Lower leg skin (tissue), 4 donors: ENCODE measurements at regions not wholly inside any gene's neighbourhood (a gene's known extent, or its start where the extent isn't known, plus 50 kb on each side); places are given as distances from the start of the nearest gene placed in this dataset.
"Not testable (repeated sequence)": the region's sequence is repeated elsewhere in the genome, so short reads cannot be mapped to it uniquely, and the experiment has no call there.

Source experiments
- DNase-seq, 2 donors: peaks; one replicate each; pipeline ENCODE4 v3.0.0-alpha.2; 2019; ENCODE audit warnings: low spot score in 2 of 2
- H3K4me3 ChIP-seq: fragments of 200-600 bp; sonication (generic); 2 replicates; pipeline ENCODE4 v1.5.1; 2017; ENCODE audit warnings: mild to moderate bottlenecking, low read depth; ENCODE audit not compliant: poor library complexity, severe bottlenecking
- POLR2A ChIP-seq, 2 donors: fragments of 450-650 bp; IDR thresholded peaks; one replicate each; pipeline ENCODE4 v1.6.1; 2016 to 2017; ENCODE audit warnings: antibody characterized with exemption in 2 of 2, mild to moderate bottlenecking in 1 of 2, moderate library complexity in 1 of 2
- WGBS, 2 donors: methylation state at CpG; one replicate each; pipeline ENCODE4 v1.1.5; 2018; 5-methylcytosine and 5-hydroxymethylcytosine counted together
- intact Hi-C: fragments of 100-400 bp; cut with DNase I; formaldehyde crosslinking; loops from one replicate; pipeline ENCODE4 v1.15.0; 2023; ENCODE audit warnings: low total_unique reads
- TF ChIP-seq, protein P1 (sequence below), 3 donors: fragments of 450-650 bp; IDR thresholded peaks; one replicate each; pipeline ENCODE4 v1.5.1; 2016; ENCODE audit warnings: antibody characterized with exemption in 3 of 3, mild to moderate bottlenecking in 3 of 3, moderate library complexity in 2 of 3

DNA sequence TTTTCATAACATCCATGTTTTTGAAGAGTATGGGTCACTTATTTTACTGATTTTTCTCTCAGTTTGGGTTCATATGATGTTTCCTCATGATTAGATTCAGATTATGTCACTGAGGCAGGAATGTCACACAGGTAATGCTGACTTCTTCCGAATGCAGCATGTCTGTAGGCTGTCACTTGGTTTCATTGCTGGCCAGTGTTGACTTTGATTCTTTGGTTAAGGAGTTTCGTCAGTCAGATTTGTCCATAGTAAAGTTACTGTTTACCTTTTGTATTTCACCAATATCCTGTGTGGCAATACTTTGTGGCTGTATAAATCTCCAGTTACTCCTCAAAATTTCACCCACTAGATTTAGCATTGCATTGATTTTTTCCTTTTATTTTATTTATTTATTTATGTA, 105.6 kb downstream of the MRPL57 start:
- TF ChIP-seq POLR2A (IDR thresholded peaks at IDR 0.05) = no peak
- TF ChIP-seq, protein P1, sequence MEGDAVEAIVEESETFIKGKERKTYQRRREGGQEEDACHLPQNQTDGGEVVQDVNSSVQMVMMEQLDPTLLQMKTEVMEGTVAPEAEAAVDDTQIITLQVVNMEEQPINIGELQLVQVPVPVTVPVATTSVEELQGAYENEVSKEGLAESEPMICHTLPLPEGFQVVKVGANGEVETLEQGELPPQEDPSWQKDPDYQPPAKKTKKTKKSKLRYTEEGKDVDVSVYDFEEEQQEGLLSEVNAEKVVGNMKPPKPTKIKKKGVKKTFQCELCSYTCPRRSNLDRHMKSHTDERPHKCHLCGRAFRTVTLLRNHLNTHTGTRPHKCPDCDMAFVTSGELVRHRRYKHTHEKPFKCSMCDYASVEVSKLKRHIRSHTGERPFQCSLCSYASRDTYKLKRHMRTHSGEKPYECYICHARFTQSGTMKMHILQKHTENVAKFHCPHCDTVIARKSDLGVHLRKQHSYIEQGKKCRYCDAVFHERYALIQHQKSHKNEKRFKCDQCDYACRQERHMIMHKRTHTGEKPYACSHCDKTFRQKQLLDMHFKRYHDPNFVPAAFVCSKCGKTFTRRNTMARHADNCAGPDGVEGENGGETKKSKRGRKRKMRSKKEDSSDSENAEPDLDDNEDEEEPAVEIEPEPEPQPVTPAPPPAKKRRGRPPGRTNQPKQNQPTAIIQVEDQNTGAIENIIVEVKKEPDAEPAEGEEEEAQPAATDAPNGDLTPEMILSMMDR (IDR thresholded peaks at IDR 0.05) = no peak
- no peak for DNase-seq
- intact Hi-C loops = no loop called here
- WGBS, 2 donors = 86 to 89% methylated on average over 2 of the region's 2 CpGs
- no peak overlapping the region for H3K4me3 ChIP-seq

DNA sequence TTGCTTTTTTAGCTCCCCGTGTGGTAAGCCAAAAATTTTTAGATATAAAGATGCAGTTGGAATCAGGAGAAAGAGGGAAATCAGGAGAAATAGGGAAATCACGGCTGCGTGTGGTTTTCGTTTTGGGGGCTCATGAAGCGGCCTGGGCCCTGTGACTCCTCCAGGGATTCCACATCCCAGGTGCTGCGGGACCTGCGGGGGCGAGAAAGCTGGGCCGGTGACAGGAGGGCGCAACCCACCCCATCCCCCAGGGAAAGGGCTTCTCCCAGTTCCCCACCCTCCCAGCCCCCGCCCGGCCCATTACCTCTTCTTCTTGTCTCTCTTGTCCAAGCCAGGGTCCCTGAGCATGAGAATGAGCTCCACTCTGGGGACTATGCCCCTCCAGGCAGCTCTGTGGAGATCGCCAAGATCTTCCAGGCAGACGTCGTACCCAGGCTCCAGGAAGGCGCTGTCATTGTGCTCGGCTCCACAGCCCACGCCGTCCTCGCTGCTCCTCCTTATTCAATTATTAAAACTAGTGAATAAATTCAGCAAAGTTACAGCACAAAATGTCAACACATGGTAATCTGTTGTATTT, 111.0 kb downstream of the MRPL57 start:
- no peak overlapping the region for H3K4me3 ChIP-seq
- DNase-seq = no peak
- WGBS, 2 donors = 82 to 88% methylated on average over 18 to 20 of the region's 20 CpGs
- TF ChIP-seq, protein P1 (IDR thresholded peaks at IDR 0.05) = no peak
- TF ChIP-seq POLR2A (IDR thresholded peaks at IDR 0.05) = no peak
- intact Hi-C loops = loop anchor here (5.0 kb wide), 1 partner anchor 195 kb away; no protein-coding TSS in a partner anchor

DNA sequence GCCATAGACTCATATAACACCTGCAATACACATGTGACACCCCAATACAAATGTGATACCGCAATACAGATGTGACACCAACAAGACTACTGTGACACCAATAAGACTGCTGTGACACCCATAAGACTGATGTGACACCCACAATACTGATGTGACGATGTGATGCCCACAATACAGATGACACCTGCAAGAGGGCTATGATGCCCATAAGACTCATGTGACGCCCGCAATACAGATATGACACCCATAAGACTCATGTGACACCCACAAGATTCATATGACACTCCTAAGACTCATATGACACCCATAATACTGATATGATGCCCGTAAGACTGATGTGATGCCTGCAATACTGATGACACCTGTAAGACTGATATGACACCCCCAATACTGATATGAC, 113.0 kb downstream of the MRPL57 start:
- H3K4me3 ChIP-seq = no peak overlapping the region
- TF ChIP-seq POLR2A (IDR thresholded peaks at IDR 0.05) = no peak
- TF ChIP-seq, protein P1 (IDR thresholded peaks at IDR 0.05) = no peak
- intact Hi-C loops = loop anchor here (5.0 kb wide), 1 partner anchor 193 kb away; no protein-coding TSS in a partner anchor
- WGBS, 2 donors = 96% methylated on average over 5 of the region's 5 CpGs
- DNase-seq = no peak

DNA sequence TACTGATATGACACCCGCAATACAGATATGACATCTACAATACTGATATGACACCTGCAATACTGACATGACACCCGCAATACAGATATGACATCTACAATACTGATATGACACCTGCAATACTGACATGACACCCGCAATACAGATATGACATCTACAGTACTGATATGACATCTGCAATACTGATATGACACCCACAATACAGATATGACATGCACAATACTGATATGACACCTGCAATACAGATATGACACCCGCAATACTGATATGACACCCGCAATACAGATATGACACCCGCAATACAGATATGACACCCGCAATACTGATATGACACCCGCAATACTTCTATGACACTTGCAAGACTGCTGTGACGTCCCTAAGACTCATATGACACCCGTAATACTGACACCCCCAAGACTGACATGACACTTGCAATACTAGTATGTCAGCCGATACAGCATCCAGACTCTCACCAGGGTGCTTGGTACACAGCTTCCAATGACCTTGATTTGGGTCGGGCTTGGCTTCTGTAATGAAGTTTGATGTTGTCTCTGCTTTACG, 114.1 kb downstream of the MRPL57 start:
- H3K4me3 ChIP-seq, intact Hi-C loops, DNase-seq: not testable (repeated sequence)
- WGBS, 2 donors = 87 to 91% methylated on average over 13 of the region's 13 CpGs

DNA sequence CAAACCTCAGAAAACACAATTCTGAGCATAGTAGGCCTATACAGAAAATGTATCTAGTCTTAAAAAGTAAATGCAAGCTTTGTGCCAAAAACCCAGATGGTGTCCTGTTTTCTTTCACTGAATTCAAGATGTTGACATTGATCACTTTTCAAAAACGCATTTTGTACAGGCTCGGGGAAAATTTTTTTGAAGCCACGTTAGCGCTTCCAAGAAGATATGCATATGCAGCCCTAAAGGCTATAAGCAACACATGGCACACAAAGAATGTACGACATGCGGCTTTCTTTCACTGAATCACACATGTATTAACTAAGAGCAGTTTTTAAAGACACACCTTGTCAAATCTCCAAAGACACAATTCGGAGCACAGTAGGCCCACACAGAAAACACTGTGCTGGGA, 115.4 kb downstream of the MRPL57 start:
- DNase-seq = no peak
- H3K4me3 ChIP-seq = no peak overlapping the region
- intact Hi-C loops = no loop called here
- no peak for TF ChIP-seq POLR2A (IDR thresholded peaks at IDR 0.05)
- TF ChIP-seq, protein P1 (IDR thresholded peaks at IDR 0.05) = no peak
- 56 to 69% methylated on average over 7 of the region's 7 CpGs for WGBS, 2 donors

DNA sequence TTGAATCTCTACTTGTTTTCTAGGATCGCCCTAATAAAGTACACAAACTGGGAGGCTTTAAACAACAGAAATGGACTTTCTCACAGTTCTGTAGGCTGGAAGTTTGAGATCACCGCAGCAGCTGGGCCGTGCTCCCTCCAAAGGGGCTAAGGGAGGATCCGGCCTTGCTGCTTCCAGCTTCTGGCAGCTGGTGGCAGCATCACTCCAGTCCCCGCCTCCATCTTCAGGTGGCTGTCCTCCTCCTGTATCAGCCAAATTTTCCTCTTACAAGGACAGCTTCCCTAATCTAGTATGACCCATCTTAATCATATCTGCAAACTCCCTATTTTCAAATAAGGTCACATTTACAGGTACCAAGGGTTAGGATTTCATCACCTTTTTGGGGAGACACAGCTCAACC, 120.5 kb downstream of the MRPL57 start:
- intact Hi-C loops = loop anchor here (5.0 kb wide), 1 partner anchor 180 kb away; no protein-coding TSS in a partner anchor
- WGBS, 2 donors = 22% methylated on average over 5 of the region's 5 CpGs
- not testable (repeated sequence) for H3K4me3 ChIP-seq, DNase-seq

DNA sequence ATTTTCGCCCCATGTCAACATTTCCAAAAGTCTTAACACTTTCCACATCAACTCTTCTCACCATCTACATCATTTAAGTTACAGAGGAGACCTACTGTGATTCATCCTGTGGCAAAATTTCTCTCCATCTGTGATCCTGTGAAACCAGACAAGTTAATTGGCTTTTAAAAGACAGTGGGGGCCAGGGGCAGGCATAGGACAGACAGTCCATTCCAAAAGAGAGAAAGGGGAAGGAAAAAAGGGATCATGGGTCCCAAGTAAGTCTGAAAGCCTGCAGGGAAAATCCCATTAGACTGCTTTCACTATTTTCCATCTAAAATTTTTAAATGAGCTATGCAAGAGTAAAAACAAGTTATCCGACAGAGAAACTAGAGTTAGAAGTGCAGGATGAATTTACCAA, 121.0 kb downstream of the MRPL57 start:
- intact Hi-C loops = loop anchor here (5.0 kb wide), 1 partner anchor 180 kb away; no protein-coding TSS in a partner anchor
- no peak for TF ChIP-seq POLR2A (IDR thresholded peaks at IDR 0.05)
- TF ChIP-seq, protein P1 (IDR thresholded peaks at IDR 0.05) = no peak
- H3K4me3 ChIP-seq = no peak overlapping the region
- DNase-seq = no peak
- 64 to 65% methylated on average over 2 of the region's 2 CpGs for WGBS, 2 donors
